K562 (cell line): ENCODE measurements at regions not wholly inside any gene's neighbourhood (a gene's known extent, or its start where the extent isn't known, plus 50 kb on each side); places are given as distances from the start of the nearest gene placed in this dataset.

Source experiments
- ATAC-seq: fragments of 200-7000 bp; cut with Tn5 transposase; 3 replicates; pipeline ENCODE4 v1.9.1; 2020; ENCODE audit warnings: moderate library complexity
- BruUV-seq: library from RNA; stranded (reverse); fragments of 400-500 nt; replicated peaks from 2 replicates; lab custom pipeline; 2021; lab: Mats Ljungman, UMichigan
- CTCF ChIA-PET: fragments of 300-600 bp; formaldehyde crosslinking; extraction: SDS; loops from one replicate; lab custom pipeline; 2021; ENCODE audit warnings: low intra/inter-chr PET ratio; lab: Yijun Ruan, JAX
- POLR2A ChIA-PET: fragments of 300-600, 350-650 bp; sonication (Branson Sonifier 250); formaldehyde crosslinking; extraction: SDS; loops from one replicate; lab custom pipeline; 2021; ENCODE audit warnings: antibody characterized with exemption, inconsistent platforms; lab: Yijun Ruan, JAX
- DNase-seq, 4 experiments: peaks; one replicate each; pipeline versions ENCODE4 v3.0.0 to v3.0.0-alpha.2; 2011 to 2018; ENCODE audit warnings: low spot score in 3 of 4, mixed read lengths in 3 of 4; ENCODE audit errors: extremely low read depth in 1 of 4
- FAIRE-seq: peaks from 2 replicates; lab custom pipeline; 2011; peaks lifted over from hg19 to GRCh38; lab: Jason Lieb, UNC
- H2AFZ ChIP-seq: 2 replicates; pipeline ENCODE4 v1.6.0; 2011; ENCODE audit warnings: low read depth, low read length, control low read depth, inconsistent platforms
- H3K27ac ChIP-seq: fragments of 200-600 bp; 3 replicates; pipeline ENCODE4 v1.8.0; 2011; ENCODE audit warnings: low read depth, mild to moderate bottlenecking, control low read depth, inconsistent platforms, low read length, moderate library complexity, mixed read lengths; ENCODE audit errors: extremely low read depth
- H3K27me3 ChIP-seq, 2 experiments: fragments of 300-600 bp in 1 of 2; 2 replicates in 1 of 2; 3 replicates in 1 of 2; pipeline versions ENCODE4 v1.6.0 to v1.8.0; 2011; ENCODE audit warnings: inconsistent platforms in 2 of 2, low read length in 2 of 2, mild to moderate bottlenecking in 1 of 2, mixed read lengths in 1 of 2, moderate library complexity in 1 of 2; ENCODE audit not compliant: control insufficient read depth in 2 of 2, insufficient read depth in 2 of 2
- H3K36me3 ChIP-seq: fragments of 300-600 bp; 3 replicates; pipeline ENCODE4 v1.8.0; 2011; ENCODE audit warnings: mild to moderate bottlenecking, low read length, inconsistent platforms; ENCODE audit not compliant: control insufficient read depth, insufficient read depth
- H3K4me1 ChIP-seq, 2 experiments: fragments of 200-600 bp in 1 of 2; replicated peaks in 1 of 2; 2 replicates in 1 of 2; 3 replicates in 1 of 2; pipeline versions ENCODE4 v1.5.1 to v1.8.0; 2011; ENCODE audit warnings: inconsistent platforms in 2 of 2, low read length in 2 of 2, mild to moderate bottlenecking in 1 of 2, mixed read lengths in 1 of 2, moderate library complexity in 1 of 2; ENCODE audit not compliant: control insufficient read depth in 2 of 2, insufficient read depth in 2 of 2
- H3K4me2 ChIP-seq: 2 replicates; pipeline ENCODE4 v1.6.1; 2011; ENCODE audit warnings: low read length, control low read depth, inconsistent platforms, mixed read lengths; ENCODE audit not compliant: insufficient read depth
- H3K4me3 ChIP-seq: fragments of 200-600 bp; sonication (generic), shearing (Covaris generic); 2 replicates; pipeline ENCODE4 v1.5.1; 2016; ENCODE audit warnings: control low read depth, inconsistent platforms
- H3K79me2 ChIP-seq: fragments of 200-600 bp; 3 replicates; pipeline ENCODE4 v1.8.0; 2011; ENCODE audit warnings: low read length, inconsistent platforms; ENCODE audit not compliant: control insufficient read depth, insufficient read depth
- H3K9ac ChIP-seq, 2 experiments: 2 replicates each; pipeline versions ENCODE4 v1.6.0 to v1.6.1; 2011; ENCODE audit warnings: low read depth in 2 of 2, low read length in 2 of 2, control low read depth in 1 of 2, inconsistent platforms in 1 of 2, mild to moderate bottlenecking in 1 of 2, mixed read lengths in 1 of 2; ENCODE audit not compliant: insufficient read depth in 1 of 2
- H3K9me1 ChIP-seq: one replicate; pipeline ENCODE4 v1.6.0; 2011; ENCODE audit warnings: inconsistent platforms, mild to moderate bottlenecking, low read length, moderate library complexity; ENCODE audit not compliant: control insufficient read depth, insufficient read depth
- H3K9me3 ChIP-seq: replicated peaks from 2 replicates; pipeline ENCODE4 v1.5.1; 2011; ENCODE audit warnings: low read depth, low read length, inconsistent platforms; ENCODE audit not compliant: control insufficient read depth, insufficient read depth
- H4K20me1 ChIP-seq: replicated peaks from 2 replicates; pipeline ENCODE4 v1.6.1; 2011; ENCODE audit warnings: low read length, inconsistent platforms, mixed read lengths; ENCODE audit not compliant: control insufficient read depth, insufficient read depth
- MIER1 ChIP-seq: fragments of 450-650 bp; IDR thresholded peaks from 2 replicates; pipeline ENCODE4 v1.6.1; 2016; ENCODE audit warnings: antibody characterized with exemption, mild to moderate bottlenecking, low read depth
- PURB ChIP-seq: sonication (generic); formaldehyde crosslinking; IDR thresholded peaks from 2 replicates; pipeline ENCODE4 v1.9.0; 2021; ENCODE audit warnings: low read depth, mild to moderate bottlenecking, missing genetic modification reagents
- SRSF7 ChIP-seq: fragments of 200-400 bp; formaldehyde crosslinking; optimal IDR thresholded peaks from 2 replicates; pipeline ENCODE3; 2017; ENCODE audit warnings: mild to moderate bottlenecking, low read depth, low read length
- TFE3 ChIP-seq: fragments of 450-650 bp; formaldehyde crosslinking; IDR thresholded peaks from 2 replicates; pipeline ENCODE4 v1.4.0; 2020; ENCODE audit warnings: mild to moderate bottlenecking, mixed read lengths
- WGBS: fragments of 100-300 bp; shearing (Covaris generic); methylation state at CpG from one replicate; pipeline ENCODE4 v1.1.6; 2016; ENCODE audit warnings: low coverage, mixed read lengths; ENCODE audit not compliant: insufficient coverage; ENCODE audit errors: missing lambda C conversion rate; 5-methylcytosine and 5-hydroxymethylcytosine counted together
- in situ Hi-C: fragments of 300-500 bp; cut with MboI; formaldehyde crosslinking; loops from 4 replicates; pipeline ENCODE4 v1.15.0; 2018; ENCODE audit warnings: inconsistent platforms, mixed read lengths
- intact Hi-C: fragments of 100-400 bp; cut with micrococcal nuclease; formaldehyde crosslinking; loops from 2 replicates; pipeline ENCODE4 v1.14.2; 2022

GRCh38 chr5:61613679-61614078 lies 281.6 kb downstream of the ZSWIM6 start:
- CTCF ChIA-PET = no interaction called here

More at GRCh38 chr5:61613679-61614078, 281.6 kb downstream of the ZSWIM6 start:
- Histone ChIP-seq H2AFZ (no peak overlapping the region), H3K9ac (no peak overlapping the region), H3K36me3 (no peaks in the 10 kb centered on the region), H3K9me1 (no peaks in the 10 kb centered on the region), H3K79me2 (no peaks in the 10 kb centered on the region), H4K20me1 (no peaks in the 10 kb centered on the region), H3K4me2 (no peak overlapping the region), H3K9me3 (no peaks in the 10 kb centered on the region), H3K27ac (no peak overlapping the region), H3K4me1 (no peaks in the 10 kb centered on the region), H3K27me3 (peaks cover 10 to 31% of the 10 kb centered on the region in 2 experiments; a peak in 4 of 5 replicates), H3K4me3 (no peak overlapping the region)
- ATAC-seq = no peak
- WGBS = 2% methylated on average over 6 of the region's 6 CpGs
- intact Hi-C loops = no loop called here
- no peak for FAIRE-seq
- no peak for TF ChIP-seq PURB (CRISPR knock-in tag)
- TF ChIP-seq TFE3 (CRISPR knock-in tag) = no peak
- TF ChIP-seq SRSF7 = no peak
- no peak for TF ChIP-seq MIER1
- BruUV-seq = no TSS peak
- no peak for DNase-seq
- POLR2A ChIA-PET = interaction anchor here (1.6 kb wide), 1 partner anchor 11 kb away, joined by 4 read pairs; no protein-coding TSS in a partner anchor
- in situ Hi-C loops = no loop called here
